Thyroid gland (tissue), 4 donors: ENCODE measurements at regions not wholly inside any gene's neighbourhood (a gene's known extent, or its start where the extent isn't known, plus 50 kb on each side); places are given as distances from the start of the nearest gene placed in this dataset.

Experiments used
- CTCF ChIP-seq, 6 experiments: fragments of 200-600 bp in 3 of 6; fragments of 450-650 bp in 3 of 6; sonication (generic) in 3 of 6; IDR thresholded peaks; one replicate each; pipeline ENCODE4 v1.5.1; 2016 to 2019; ENCODE audit warnings: antibody characterized with exemption in 6 of 6, mild to moderate bottlenecking in 2 of 6, inconsistent platforms in 1 of 6, moderate library complexity in 1 of 6
- POLR2A ChIP-seq, 2 donors: fragments of 450-650 bp; IDR thresholded peaks; one replicate each; pipeline ENCODE4 v1.6.1; 2017; ENCODE audit warnings: antibody characterized with exemption in 2 of 2, mild to moderate bottlenecking in 2 of 2, moderate library complexity in 1 of 2

- TF ChIP-seq CTCF (IDR thresholded peaks at IDR 0.05) = no peak
- no peak for TF ChIP-seq POLR2A (IDR thresholded peaks at IDR 0.05)
These were observed 69.4 kb upstream of the SSBP2 start for GRCh38 chr5:81820318-81820636.
